ENCODE measurements at regions not wholly inside any gene's neighbourhood (a gene's known extent, or its start where the extent isn't known, plus 50 kb on each side); places are given as distances from the start of the nearest gene placed in this dataset.

DNA sequence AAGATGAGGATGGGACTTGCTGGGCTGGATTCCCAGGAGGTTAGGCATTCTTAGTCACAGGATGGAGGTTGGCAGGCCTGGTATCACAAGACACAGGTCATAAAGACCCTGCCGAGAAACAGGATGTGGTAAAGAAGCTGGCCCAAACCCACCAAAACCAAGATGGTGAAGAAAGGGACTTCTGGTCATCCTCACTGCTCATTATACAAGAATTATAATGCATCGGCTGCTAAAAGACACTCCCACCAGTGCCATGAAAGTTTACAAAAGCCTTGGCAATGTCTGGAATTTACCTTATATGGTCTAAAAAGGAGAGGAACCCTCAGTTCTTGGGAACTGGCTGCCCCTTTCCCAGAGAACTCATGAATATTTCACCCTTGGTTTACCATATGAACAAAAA lies 345.5 kb upstream of the POM121L12 start:
- TF ChIP-seq CTCF (IDR thresholded peaks at IDR 0.05; ENCODE audit: insufficient read depth, low read length, poor library complexity, severe bottlenecking) (no peak), EZH2phosphoT487 (conservative IDR thresholded peaks at IDR 0.05; ENCODE audit: low read length) (no peak)
